Right lung (tissue), 2 donors: ENCODE measurements at regions not wholly inside any gene's neighbourhood (a gene's known extent, or its start where the extent isn't known, plus 50 kb on each side); places are given as distances from the start of the nearest gene placed in this dataset.
"Not testable (repeated sequence)": the region's sequence is repeated elsewhere in the genome, so short reads cannot be mapped to it uniquely, and the experiment has no call there.

Experiments used
- DNase-seq, 2 donors: peaks; one replicate each; pipeline ENCODE4 v3.0.0-alpha.2; 2013

DNA sequence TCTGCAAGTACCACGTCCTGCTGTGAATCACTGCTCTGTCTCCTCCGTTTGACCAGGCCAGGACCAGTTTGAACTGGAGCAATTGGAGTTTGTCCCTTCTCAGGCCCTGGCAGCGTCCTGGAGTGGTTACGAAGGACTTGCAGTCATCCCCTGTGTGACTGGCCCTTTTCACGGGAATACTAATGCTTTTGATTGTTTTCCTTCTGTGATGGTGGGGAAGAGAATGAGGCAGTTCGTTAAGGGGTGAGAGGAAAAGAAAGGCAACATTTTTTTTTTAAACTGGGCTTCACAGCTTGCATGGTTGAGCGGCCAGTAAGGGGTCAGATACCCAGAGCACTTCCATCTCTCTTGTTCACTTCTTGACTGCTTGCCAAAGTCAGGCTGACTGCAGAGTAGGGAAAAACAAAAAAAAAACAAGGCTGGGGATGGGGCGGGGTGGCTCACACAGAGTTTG lies 153.5 kb upstream of the STK32A start:
- no peak for DNase-seq

DNA sequence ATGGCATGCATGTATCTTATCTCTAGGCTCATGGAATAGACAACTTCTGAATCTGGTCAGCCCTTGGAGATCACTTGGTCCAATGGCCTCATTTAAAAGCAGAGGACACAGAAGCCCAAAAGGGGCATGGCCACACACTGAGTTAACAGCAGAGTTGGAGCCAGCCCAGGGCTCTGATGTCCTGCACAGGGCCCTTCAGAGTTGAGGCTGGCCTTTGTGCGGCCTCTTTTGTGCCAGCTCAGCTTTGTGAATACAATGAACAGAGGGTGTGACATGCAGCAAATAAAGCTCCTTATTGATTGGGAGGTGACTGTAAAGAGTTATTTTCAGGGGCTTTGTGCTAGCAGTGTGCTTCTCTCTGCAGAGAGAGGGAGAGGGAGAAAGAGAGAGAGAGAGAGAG lies 150.1 kb upstream of the STK32A start:
- DNase-seq: no peak

DNA sequence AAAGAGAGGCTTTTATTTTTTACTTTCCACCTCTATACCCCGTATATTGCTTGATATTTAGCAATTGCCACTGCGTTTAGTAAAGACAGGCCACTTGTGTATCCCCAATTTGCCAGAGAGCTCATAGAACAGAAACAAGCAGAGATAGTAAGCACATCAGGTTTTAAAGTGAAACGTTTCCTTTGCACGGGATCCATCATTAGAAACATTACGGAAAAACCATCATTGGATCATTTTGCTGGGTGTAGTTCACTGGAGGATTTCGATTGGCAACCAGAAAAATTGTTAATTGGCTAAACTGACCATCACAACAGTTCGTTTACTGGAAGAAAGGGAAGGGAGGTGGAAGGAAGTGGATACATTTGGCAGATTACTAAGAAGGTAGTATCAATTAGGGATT lies 149.4 kb upstream of the STK32A start:
- no peak for DNase-seq

DNA sequence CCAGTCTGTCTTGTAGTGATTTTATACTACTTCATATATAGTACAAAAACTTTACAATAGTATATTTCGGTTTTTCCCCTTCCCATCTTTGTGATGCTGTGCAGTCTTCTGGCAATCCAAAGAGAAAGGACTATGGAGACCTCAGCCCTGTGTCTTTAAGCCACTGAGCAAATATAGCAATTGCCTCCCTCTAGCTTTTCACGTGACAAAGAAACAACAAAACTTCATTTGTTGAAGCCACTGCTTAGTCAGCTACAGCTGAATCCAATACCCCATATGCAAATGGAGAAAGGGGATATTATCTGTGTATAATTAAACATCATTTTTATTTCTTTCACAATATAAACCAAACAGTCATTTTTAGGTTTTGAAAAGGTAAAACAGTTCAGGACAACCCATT lies 142.8 kb upstream of the STK32A start:
- no peak for DNase-seq

DNA sequence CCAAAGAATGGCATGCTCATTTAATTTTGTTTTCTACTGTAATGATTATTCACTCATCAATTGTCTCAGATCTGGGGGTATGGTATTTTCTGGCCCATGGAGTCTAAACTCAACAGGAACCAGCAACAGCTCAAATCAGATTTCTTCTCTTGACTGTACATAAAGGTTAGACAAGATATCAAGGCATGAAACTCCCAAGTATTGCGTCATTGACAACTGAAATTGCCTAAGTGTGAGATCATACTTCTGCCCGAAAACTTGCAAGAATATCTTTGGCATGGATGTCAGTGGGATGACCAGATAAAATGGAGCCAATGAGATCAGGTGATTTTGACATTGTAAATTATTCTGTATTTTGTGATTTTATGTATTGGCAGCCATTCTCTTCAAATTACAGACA lies 141.7 kb upstream of the STK32A start:
- DNase-seq: no peak

DNA sequence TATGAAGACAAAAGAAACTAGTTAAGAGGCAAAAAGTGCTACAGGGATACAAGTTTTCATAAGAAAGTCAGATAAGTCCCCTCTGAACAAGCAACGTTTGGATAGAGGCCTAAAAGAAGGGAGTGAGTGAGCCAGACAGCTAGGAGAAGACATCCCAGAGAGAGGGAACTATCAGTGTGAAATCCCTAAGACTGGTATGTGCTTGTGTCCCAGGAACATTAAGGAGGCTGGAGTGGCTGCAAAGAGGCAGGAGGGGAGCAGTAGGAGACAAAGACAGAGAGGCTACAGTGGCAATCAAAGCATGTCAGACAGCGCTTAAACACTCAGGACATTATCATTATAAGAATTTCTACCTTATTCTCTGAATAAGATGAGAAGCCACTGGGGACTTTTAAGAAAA lies 139.1 kb upstream of the STK32A start:
- no peak for DNase-seq

DNA sequence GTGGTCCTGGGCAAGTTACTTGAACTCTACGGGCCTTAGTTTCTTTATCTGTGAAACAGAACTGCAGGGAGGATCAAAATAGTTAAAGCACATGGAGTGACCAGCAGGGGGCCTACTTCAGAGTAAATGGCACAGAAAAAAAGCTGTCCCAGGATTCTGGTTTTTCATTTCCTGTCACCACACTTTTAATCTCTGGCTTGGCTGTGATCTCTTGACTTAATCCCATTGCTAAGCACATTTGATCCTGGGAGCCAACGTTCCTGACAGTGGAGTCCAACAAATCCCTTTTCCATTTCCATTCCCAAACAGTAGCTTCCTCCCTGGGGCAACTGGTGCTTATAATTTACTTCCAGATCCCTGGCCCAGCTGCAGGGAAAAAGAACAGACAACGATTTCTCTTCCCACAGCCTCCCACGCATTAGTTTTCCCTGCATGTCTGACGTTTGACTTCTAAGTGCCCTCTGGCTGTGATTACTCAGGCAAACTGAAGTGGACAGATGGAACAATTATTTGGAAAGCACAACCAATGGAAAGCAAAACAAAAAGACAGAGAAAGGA lies 136.5 kb upstream of the STK32A start:
- DNase-seq: no peak

DNA sequence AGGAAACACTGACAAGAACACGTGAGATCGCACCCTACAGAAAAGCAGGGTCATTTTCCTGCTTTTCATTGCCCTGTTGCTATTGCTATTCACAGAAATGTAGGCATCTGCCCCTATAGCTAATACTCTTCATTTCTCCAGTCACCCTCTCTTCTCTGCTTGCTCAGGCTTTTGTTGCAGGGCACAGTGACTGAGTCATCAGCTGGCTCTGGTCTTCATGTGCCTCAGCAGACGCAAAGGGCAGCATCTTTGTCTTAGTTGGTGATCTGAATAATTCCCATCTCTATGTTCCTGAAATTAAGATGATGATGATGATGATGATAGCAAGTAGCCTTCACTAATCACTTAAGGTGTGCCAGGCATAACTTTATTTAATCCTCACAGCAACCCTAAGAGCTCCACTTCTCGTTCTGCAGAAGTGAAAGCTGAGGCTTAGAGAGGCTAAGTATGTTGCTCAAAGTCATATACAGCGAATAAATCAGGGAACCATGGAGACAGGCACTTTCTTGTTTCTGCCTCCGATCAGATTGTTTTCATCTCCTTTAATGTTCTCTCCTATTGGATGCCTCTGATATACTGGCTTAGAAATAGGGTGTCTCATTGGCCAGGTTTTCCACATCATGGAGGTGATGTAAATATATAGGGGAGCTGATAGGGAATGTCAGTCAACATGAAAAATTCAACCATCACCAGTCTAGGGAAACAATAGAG lies 133.0 kb upstream of the STK32A start:
- no peak for DNase-seq

DNA sequence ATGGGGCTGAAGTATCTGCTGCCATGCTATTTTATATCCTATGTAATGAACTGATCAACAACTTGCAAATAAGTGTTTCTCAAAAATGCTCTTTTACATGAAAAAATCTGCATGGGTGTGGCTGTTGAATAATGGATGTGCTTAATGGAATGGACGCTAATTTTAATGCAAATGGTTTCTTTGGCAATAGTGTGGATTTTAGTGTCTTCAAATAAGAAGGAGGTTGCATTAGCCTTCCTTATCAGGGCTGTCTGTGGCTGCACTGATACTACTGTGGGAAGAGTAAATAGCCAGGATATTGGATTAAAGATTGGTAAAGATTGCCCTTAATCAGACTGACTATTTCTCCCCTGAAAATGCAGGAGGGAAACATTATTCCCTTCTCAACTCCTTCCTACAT lies 121.9 kb upstream of the STK32A start:
- no peak for DNase-seq

DNA sequence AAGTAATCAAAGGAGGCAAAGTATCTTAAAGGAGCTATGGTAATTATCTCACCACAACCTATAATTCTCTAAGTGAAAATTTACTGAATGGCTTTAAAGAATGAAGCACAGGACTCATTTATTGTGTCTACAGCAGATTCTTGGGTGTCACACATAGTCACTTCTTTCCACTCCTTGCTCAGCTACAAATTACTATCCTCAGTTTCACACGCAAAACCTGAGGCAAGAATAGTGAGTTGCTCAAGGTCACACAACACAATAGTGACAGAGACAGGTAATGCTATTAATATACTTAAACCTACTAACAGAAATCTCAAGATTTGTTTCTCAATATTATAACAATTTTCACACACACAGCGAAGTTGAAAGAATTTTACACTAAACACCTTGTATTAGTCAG lies 120.9 kb upstream of the STK32A start:
- DNase-seq: no peak

DNA sequence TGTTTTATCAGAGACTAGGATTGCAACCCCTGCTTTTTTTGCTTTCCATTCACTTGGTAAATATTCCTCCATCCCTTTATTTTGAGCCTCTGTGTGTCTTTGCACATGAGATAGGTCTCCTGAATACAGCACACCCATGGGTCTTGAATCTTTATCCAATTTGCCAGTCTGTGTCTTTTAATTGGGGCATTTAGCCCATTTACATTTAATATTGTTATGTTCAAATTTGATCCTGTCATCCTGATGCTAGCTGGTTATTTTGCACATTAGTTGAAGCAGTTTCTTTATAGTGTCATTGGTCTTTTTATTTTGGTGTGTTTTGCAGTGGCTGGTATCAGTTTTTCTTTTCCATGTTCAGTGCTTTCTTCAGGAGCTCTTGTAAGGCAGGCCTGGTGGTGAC lies 95.1 kb upstream of the STK32A start:
- not testable (repeated sequence) for DNase-seq

DNA sequence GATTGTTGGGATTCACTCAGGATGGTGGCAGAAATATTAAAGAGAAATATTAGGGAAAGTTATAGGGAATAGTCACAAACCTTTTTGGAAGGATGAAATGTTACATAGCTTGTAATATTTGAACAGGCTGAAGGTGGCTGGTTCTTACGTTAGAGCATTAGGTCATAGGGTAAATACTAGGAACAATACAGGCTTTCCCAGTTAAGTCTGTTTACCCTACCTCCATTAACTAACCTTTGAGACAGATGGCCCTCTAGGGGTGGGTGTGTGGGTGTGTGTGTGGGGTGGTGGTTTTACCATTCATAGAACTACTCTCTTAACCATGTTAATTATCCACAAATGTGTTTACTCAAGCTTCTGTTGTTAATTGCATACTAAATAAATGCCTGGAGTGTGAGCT lies 94.3 kb upstream of the STK32A start:
- DNase-seq: no peak

DNA sequence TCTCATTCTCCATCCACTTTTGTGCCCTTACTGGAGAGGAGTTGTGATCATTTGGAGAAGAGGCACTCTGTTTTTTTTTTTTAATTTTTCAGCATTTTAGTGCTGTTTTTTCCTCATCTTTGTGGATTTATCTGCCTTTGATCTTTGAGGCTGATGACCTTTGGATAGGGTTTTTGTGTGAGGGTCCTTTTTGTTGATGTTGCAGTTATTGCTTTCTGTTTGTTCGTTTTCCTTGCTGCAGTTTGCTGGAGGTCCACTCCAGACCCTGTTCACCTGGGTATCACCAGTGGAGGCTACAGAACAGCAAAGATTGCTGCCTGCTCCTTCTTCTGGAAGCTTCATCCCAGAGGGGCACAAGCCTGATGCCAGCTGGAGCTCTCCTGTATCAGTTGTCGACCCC lies 93.2 kb upstream of the STK32A start:
- DNase-seq: not testable (repeated sequence)

DNA sequence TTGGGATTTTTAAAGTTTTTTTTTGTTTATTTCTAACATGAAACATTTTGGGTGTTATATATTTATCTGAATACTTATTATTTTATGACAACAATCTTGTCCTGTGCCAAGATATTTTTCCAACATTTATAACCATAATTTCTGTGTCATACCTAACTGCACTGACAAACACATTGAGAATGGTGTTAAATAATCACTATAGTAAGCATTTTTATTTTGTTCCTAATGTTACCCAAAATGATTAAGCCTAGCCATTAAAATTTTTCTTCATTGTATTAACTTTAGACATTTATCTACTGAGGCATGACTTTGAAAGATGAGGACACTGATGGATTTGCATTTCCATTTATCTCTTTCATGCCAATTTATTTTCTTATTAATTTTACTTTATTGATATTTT lies 91.6 kb upstream of the STK32A start:
- no peak for DNase-seq

DNA sequence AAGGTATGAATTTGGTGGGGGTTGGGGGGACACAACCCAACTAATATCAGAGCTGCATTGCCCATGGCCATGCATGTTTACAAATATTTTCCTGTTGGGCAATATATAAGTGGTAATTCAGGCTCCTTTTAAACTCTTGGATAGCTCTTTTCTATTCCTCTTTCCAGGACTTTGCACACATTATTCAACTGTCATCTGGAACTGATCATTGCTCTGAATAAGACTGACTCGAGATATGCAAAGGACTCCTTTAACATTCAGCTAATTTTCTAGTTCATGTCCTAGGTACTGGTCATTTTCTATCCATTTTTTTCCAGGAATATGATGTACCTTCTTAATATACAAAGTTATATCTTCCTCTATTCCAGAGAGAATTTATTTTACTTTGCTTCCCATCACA lies 89.5 kb upstream of the STK32A start:
- no peak for DNase-seq

DNA sequence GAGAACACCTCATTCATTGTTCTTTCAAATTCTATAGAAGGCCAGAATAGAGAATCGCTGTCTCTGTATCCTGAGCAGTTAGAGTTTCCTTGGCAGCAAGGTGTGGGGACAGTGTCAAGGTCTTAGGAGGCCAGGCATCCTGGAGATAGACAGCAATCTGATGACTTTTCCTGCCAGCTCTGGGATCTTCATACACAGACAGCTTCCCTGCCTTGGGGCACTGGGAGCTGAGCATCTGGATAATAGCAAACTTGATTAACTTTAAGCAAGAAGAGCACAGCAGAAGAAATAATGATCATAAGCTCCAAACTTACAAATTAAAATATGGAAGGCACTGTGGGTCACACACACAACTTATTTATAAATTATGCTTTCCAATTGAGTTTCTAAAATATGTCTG lies 86.1 kb upstream of the STK32A start:
- DNase-seq: no peak

DNA sequence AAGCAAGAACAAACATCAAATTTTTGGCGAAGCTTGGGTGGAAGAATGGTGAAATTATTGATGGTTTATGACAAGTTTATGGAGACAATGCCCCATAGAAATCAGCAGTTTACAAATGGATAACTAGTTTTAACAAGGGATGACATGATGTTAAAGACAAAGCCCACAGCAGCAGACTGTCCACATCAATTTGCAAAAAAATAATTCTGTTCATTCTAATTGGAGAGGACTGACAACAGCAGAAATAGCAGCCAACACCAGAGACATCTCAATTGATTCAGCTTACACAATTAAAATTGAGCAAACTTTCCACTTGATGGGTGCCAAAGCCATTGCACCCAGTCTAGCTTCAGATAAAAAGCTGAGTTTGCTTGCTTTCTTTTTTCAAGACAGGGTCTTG lies 82.7 kb upstream of the STK32A start:
- DNase-seq: no peak

DNA sequence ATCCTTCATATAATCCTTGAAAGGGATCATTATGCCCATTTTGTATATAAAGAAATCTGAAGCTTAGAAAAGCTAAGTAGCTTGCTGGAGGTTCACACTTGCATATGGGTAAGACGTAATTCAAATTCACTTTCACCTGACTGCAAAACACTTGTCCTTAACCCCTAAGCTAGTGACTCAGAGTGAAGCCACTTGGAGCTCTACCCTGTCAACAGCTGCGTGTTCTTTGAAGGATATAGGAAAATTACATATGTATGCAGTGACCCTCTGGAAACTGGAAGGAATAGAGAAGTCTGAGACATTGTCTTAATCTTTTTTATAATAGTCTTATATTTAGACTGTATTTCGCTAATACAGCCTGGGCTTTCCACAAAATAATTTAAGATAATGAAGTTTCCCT lies 80.0 kb upstream of the STK32A start:
- no peak for DNase-seq

DNA sequence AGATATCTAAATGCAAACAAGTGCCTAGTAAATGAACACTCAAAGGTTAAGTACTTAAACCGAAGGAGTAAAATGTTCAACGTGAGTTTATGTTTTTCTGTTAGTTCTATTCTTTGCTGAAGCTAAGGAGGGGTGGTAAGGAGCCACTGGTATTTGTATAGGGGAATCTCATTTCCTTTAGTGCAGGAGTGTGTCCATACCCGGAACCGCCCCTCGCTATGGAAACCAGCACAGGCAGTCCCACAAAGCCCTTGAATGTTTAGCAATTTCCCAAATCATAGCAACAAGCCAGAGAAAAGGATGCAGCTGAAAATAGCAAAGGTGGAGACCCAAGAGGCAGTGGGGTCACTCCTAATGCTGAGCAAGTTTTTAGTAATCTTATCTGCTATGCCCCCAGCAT lies 78.8 kb upstream of the STK32A start:
- DNase-seq: no peak

DNA sequence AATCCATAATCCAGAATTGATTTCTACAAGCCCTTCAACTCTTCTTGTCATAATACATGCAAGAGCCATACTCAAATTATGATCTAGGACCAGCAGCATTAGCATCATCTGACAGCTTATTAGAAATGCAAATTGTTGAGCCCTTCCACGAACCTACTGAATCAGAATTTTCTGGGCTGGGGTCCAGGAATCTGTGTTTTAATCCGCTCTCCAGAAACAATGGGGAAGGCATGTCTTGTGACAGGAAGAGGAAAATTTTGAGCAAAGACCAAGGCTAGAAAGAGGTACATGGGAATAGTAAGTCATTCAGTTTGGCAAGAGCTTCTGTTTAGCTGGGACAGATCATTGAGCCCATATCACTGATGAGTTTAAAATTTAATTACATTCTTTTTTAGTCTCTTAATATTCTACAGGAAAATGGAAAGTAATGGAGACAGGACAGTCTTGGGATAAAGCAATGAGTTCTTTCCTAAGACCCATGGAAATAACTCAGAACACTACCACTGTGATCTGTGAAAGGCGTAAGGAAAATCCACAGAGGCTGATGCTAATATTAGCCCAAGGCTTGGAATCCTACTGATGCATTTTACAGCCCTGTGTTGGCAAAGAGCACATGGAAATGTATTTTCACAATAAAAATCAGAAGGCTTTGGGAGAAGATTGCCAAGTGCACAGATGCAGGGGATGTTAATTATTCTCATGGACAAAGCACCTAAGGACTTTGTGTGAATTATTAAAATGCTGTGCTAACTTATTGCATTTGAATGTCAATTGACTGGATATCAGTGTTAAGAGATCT lies 73.7 kb upstream of the STK32A start:
- no peak for DNase-seq

DNA sequence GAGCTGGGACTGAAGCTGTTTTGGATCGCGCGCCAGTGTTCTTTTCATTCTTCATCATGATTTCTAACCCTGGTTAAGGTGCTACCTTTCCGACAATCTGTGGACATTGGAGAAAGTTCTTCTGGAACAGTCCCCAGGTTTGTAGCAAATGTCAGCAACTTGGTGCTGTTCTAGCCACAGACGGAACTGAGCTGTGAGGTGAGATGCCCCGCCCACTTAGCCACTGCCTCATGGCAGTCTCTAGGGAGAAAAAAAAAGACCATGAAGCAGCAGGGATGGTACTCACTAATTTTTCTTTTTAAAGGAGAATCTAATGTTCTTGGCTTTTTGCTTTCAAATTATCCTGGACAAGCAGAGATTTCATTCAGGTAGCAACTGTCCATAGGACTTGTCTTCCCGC lies 72.1 kb upstream of the STK32A start:
- DNase-seq: no peak

DNA sequence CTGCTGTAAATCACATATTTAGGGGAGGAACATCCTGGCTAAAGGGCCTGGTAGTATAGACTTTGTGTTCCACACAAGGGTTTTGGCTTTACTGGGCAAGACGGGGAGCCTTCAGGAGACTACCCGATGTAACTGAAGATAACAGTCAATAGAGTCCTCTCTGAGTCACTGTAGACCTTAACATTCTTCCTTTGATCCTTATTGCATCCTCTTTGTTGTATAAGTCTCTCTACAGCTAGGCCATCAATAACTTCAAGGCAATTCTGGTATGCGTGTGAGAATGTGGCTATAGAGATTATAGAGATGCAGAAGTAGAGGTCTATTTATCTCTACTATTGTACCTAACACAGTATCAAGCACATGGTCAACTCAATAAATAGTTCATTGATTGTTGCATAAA lies 67.3 kb upstream of the STK32A start:
- no peak for DNase-seq

DNA sequence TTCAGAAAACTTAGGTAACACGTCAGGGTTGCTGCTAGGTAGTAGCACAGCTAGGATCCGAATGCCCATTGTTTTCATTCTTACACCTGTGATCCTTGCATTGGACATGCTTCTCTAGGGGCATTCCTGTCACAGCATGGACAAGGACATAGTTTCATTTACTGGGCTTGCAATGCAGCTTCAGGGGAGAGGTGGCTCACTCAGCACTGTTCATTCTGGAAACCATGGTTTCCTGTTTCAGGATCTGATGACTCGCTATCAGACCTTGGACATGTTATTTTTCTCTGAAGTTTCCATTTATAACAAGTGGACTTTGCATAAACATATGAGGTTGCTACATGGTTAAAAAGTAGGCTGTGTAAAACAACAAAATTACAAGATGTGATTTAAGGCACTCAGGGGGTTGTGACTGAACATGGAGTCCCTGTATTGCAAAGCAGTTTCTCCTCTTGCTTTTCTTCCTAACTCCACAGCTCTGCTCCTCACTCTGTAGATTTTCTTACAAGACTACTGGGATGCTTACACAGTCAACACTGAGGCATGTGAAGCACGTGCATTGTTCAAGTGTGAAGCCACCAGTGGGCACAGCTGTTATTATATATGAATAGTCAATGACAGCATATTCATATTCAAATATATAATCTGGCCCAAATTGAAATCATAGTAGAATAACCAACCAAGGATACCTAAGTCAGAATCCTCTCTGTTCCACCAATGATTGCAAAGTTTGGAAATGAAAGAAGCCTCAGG lies 66.1 kb upstream of the STK32A start:
- no peak for DNase-seq
